ENCODE measurements at regions not wholly inside any gene's neighbourhood (a gene's known extent, or its start where the extent isn't known, plus 50 kb on each side); places are given as distances from the start of the nearest gene placed in this dataset.
"Not testable (repeated sequence)": the region's sequence is repeated elsewhere in the genome, so short reads cannot be mapped to it uniquely, and the experiment has no call there.

- no peaks in the 10 kb centered on the region for H3K27me3 ChIP-seq (ENCODE audit: insufficient read depth, low read length)
- no peak overlapping the region for H3K4me3 ChIP-seq (ENCODE audit: low read depth, low read length)
- no peak overlapping the region for H2AFZ ChIP-seq (ENCODE audit: low read length, unreplicated experiment)
- no peak overlapping the region for H3K27ac ChIP-seq (ENCODE audit: low read depth, low read length)
- H3K79me2 ChIP-seq (ENCODE audit: control insufficient read depth, insufficient read depth, low read length, unreplicated experiment) = no peaks in the 10 kb centered on the region
- H3K36me3 ChIP-seq (ENCODE audit: insufficient read depth, low read length) = no peaks in the 10 kb centered on the region
- H3K4me1 ChIP-seq (ENCODE audit: control insufficient read depth, insufficient read depth, low read length, unreplicated experiment) = no peaks in the 10 kb centered on the region
Measured at GRCh38 chr7:89681448-89681847, 472.8 kb upstream of the STEAP1 start.

- no peaks in the 10 kb centered on the region for H3K27me3 ChIP-seq (ENCODE audit: insufficient read depth, low read length)
- no peak overlapping the region for H2AFZ ChIP-seq (ENCODE audit: low read length, unreplicated experiment)
Measured at GRCh38 chr7:89685287-89685686, 469.0 kb upstream of the STEAP1 start.

GRCh38 chr7:89687211-89687610 is 467.1 kb upstream of the STEAP1 start:
- Histone ChIP-seq H2AFZ (ENCODE audit: low read length, unreplicated experiment) (no peak overlapping the region), H3K36me3 (ENCODE audit: insufficient read depth, low read length) (no peaks in the 10 kb centered on the region), H3K27me3 (ENCODE audit: insufficient read depth, low read length) (no peaks in the 10 kb centered on the region), H3K79me2 (ENCODE audit: control insufficient read depth, insufficient read depth, low read length, unreplicated experiment) (no peaks in the 10 kb centered on the region), H3K4me1 (ENCODE audit: control insufficient read depth, insufficient read depth, low read length, unreplicated experiment) (no peaks in the 10 kb centered on the region), H3K27ac (ENCODE audit: low read depth, low read length) (no peak overlapping the region), H3K4me3 (ENCODE audit: low read depth, low read length) (no peak overlapping the region)

More at GRCh38 chr7:89685287-89685686, 469.0 kb upstream of the STEAP1 start:
- H3K4me1 ChIP-seq (ENCODE audit: control insufficient read depth, insufficient read depth, low read length, unreplicated experiment) = no peaks in the 10 kb centered on the region
- no peak overlapping the region for H3K4me3 ChIP-seq (ENCODE audit: low read depth, low read length)
- no peaks in the 10 kb centered on the region for H3K79me2 ChIP-seq (ENCODE audit: control insufficient read depth, insufficient read depth, low read length, unreplicated experiment)
- H3K36me3 ChIP-seq (ENCODE audit: insufficient read depth, low read length) = no peaks in the 10 kb centered on the region
- no peak overlapping the region for H3K27ac ChIP-seq (ENCODE audit: low read depth, low read length)

- Histone ChIP-seq H2AFZ (ENCODE audit: low read length, unreplicated experiment) (no peak overlapping the region), H3K27me3 (ENCODE audit: insufficient read depth, low read length) (no peaks in the 10 kb centered on the region), H3K27ac (ENCODE audit: low read depth, low read length) (no peak overlapping the region), H3K4me1 (ENCODE audit: control insufficient read depth, insufficient read depth, low read length, unreplicated experiment) (no peaks in the 10 kb centered on the region), H3K36me3 (ENCODE audit: insufficient read depth, low read length) (no peaks in the 10 kb centered on the region), H3K4me3 (ENCODE audit: low read depth, low read length) (no peak overlapping the region), H3K79me2 (ENCODE audit: control insufficient read depth, insufficient read depth, low read length, unreplicated experiment) (no peaks in the 10 kb centered on the region)
Measured at GRCh38 chr7:89695241-89695640, 459.0 kb upstream of the STEAP1 start.

GRCh38 chr7:89714131-89714530 is 440.1 kb upstream of the STEAP1 start:
- Histone ChIP-seq H3K79me2 (ENCODE audit: control insufficient read depth, insufficient read depth, low read length, unreplicated experiment) (no peaks in the 10 kb centered on the region), H3K36me3 (ENCODE audit: insufficient read depth, low read length) (no peaks in the 10 kb centered on the region), H3K4me3 (ENCODE audit: low read depth, low read length) (no peak overlapping the region), H2AFZ (ENCODE audit: low read length, unreplicated experiment) (no peak overlapping the region), H3K27me3 (ENCODE audit: insufficient read depth, low read length) (no peaks in the 10 kb centered on the region), H3K27ac (ENCODE audit: low read depth, low read length) (no peak overlapping the region), H3K4me1 (ENCODE audit: control insufficient read depth, insufficient read depth, low read length, unreplicated experiment) (no peaks in the 10 kb centered on the region)

GRCh38 chr7:89718941-89719340 is 435.3 kb upstream of the STEAP1 start:
- H3K27ac ChIP-seq (ENCODE audit: low read depth, low read length); H3K4me3 ChIP-seq (ENCODE audit: low read depth, low read length); H3K4me1 ChIP-seq (ENCODE audit: control insufficient read depth, insufficient read depth, low read length, unreplicated experiment); H3K36me3 ChIP-seq (ENCODE audit: insufficient read depth, low read length); H3K79me2 ChIP-seq (ENCODE audit: control insufficient read depth, insufficient read depth, low read length, unreplicated experiment); H2AFZ ChIP-seq (ENCODE audit: low read length, unreplicated experiment); H3K27me3 ChIP-seq (ENCODE audit: insufficient read depth, low read length): not testable (repeated sequence)

GRCh38 chr7:89728481-89728880 is 425.8 kb upstream of the STEAP1 start:
- H3K4me1 ChIP-seq (ENCODE audit: control insufficient read depth, insufficient read depth, low read length, unreplicated experiment) = no peaks in the 10 kb centered on the region
- no peaks in the 10 kb centered on the region for H3K36me3 ChIP-seq (ENCODE audit: insufficient read depth, low read length)
- H3K27me3 ChIP-seq (ENCODE audit: insufficient read depth, low read length) = no peaks in the 10 kb centered on the region
- no peaks in the 10 kb centered on the region for H3K79me2 ChIP-seq (ENCODE audit: control insufficient read depth, insufficient read depth, low read length, unreplicated experiment)
- no peak overlapping the region for H3K4me3 ChIP-seq (ENCODE audit: low read depth, low read length)
- no peak overlapping the region for H3K27ac ChIP-seq (ENCODE audit: low read depth, low read length)
- no peak overlapping the region for H2AFZ ChIP-seq (ENCODE audit: low read length, unreplicated experiment)

- H3K36me3 ChIP-seq (ENCODE audit: insufficient read depth, low read length) = no peaks in the 10 kb centered on the region
- no peak overlapping the region for H3K27ac ChIP-seq (ENCODE audit: low read depth, low read length)
- no peak overlapping the region for H3K4me3 ChIP-seq (ENCODE audit: low read depth, low read length)
- no peaks in the 10 kb centered on the region for H3K4me1 ChIP-seq (ENCODE audit: control insufficient read depth, insufficient read depth, low read length, unreplicated experiment)
- H3K27me3 ChIP-seq (ENCODE audit: insufficient read depth, low read length) = no peaks in the 10 kb centered on the region
- no peak overlapping the region for H2AFZ ChIP-seq (ENCODE audit: low read length, unreplicated experiment)
- no peaks in the 10 kb centered on the region for H3K79me2 ChIP-seq (ENCODE audit: control insufficient read depth, insufficient read depth, low read length, unreplicated experiment)
Measured at GRCh38 chr7:89731751-89732445, 422.4 kb upstream of the STEAP1 start.

GRCh38 chr7:89738549-89738948 is 415.7 kb upstream of the STEAP1 start:
- Histone ChIP-seq H3K36me3 (ENCODE audit: insufficient read depth, low read length) (no peaks in the 10 kb centered on the region), H3K79me2 (ENCODE audit: control insufficient read depth, insufficient read depth, low read length, unreplicated experiment) (no peaks in the 10 kb centered on the region), H3K4me3 (ENCODE audit: low read depth, low read length) (no peak overlapping the region), H3K27me3 (ENCODE audit: insufficient read depth, low read length) (no peaks in the 10 kb centered on the region), H3K4me1 (ENCODE audit: control insufficient read depth, insufficient read depth, low read length, unreplicated experiment) (no peaks in the 10 kb centered on the region), H2AFZ (ENCODE audit: low read length, unreplicated experiment) (no peak overlapping the region), H3K27ac (ENCODE audit: low read depth, low read length) (no peak overlapping the region)

- no peaks in the 10 kb centered on the region for H3K27me3 ChIP-seq (ENCODE audit: insufficient read depth, low read length)
- H3K4me1 ChIP-seq (ENCODE audit: control insufficient read depth, insufficient read depth, low read length, unreplicated experiment) = no peaks in the 10 kb centered on the region
- no peaks in the 10 kb centered on the region for H3K36me3 ChIP-seq (ENCODE audit: insufficient read depth, low read length)
- H3K4me3 ChIP-seq (ENCODE audit: low read depth, low read length) = no peak overlapping the region
- no peak overlapping the region for H2AFZ ChIP-seq (ENCODE audit: low read length, unreplicated experiment)
- no peak overlapping the region for H3K27ac ChIP-seq (ENCODE audit: low read depth, low read length)
- H3K79me2 ChIP-seq (ENCODE audit: control insufficient read depth, insufficient read depth, low read length, unreplicated experiment) = no peaks in the 10 kb centered on the region
Measured at GRCh38 chr7:89757910-89758309, 396.4 kb upstream of the STEAP1 start.

- Histone ChIP-seq H3K27me3 (ENCODE audit: insufficient read depth, low read length) (no peaks in the 10 kb centered on the region), H3K79me2 (ENCODE audit: control insufficient read depth, insufficient read depth, low read length, unreplicated experiment) (no peaks in the 10 kb centered on the region), H3K4me3 (ENCODE audit: low read depth, low read length) (no peak overlapping the region), H3K27ac (ENCODE audit: low read depth, low read length) (no peak overlapping the region), H3K4me1 (ENCODE audit: control insufficient read depth, insufficient read depth, low read length, unreplicated experiment) (no peaks in the 10 kb centered on the region), H2AFZ (ENCODE audit: low read length, unreplicated experiment) (no peak overlapping the region), H3K36me3 (ENCODE audit: insufficient read depth, low read length) (no peaks in the 10 kb centered on the region)
Measured at GRCh38 chr7:89760690-89761089, 393.6 kb upstream of the STEAP1 start.
